DOHH2 (cell line): ENCODE measurements at regions not wholly inside any gene's neighbourhood (a gene's known extent, or its start where the extent isn't known, plus 50 kb on each side); places are given as distances from the start of the nearest gene placed in this dataset.

ENCODE experiments used
- H3F3A ChIP-seq: fragments of 200-600 bp; sonication (generic), shearing (Covaris generic); 2 replicates; pipeline ENCODE4 v1.6.0; 2016; ENCODE audit warnings: antibody characterized with exemption, mild to moderate bottlenecking; ENCODE audit not compliant: control insufficient read depth, insufficient read depth
- H3K27ac ChIP-seq: fragments of 200-600 bp; sonication (generic); 2 replicates; pipeline ENCODE4 v1.5.1; 2014; ENCODE audit warnings: low read depth, mild to moderate bottlenecking, low read length, moderate library complexity
- H3K27me3 ChIP-seq: fragments of 200-600 bp; sonication (generic); 2 replicates; pipeline ENCODE4 v1.6.1; 2014; ENCODE audit warnings: mild to moderate bottlenecking, low read length, mixed read lengths; ENCODE audit not compliant: control insufficient read depth
- H3K36me3 ChIP-seq: fragments of 200-600 bp; sonication (generic); 2 replicates; pipeline ENCODE4 v1.6.1; 2014; ENCODE audit warnings: mild to moderate bottlenecking, low read length, moderate library complexity, mixed read lengths; ENCODE audit not compliant: control insufficient read depth
- H3K4me1 ChIP-seq: fragments of 200-600 bp; sonication (generic); 2 replicates; pipeline ENCODE4 v1.6.1; 2014; ENCODE audit warnings: mild to moderate bottlenecking, low read length, mixed read lengths; ENCODE audit not compliant: control insufficient read depth
- H3K4me2 ChIP-seq: fragments of 200-600 bp; sonication (generic); 2 replicates; pipeline ENCODE4 v1.6.0; 2014; ENCODE audit warnings: mild to moderate bottlenecking, low read length, moderate library complexity
- H3K4me3 ChIP-seq: fragments of 200-600 bp; sonication (generic); 2 replicates; pipeline ENCODE4 v1.5.1; 2014; ENCODE audit warnings: mild to moderate bottlenecking, low read length, mixed read lengths
- H3K79me2 ChIP-seq: fragments of 200-600 bp; sonication (generic); 2 replicates; pipeline ENCODE4 v1.6.1; 2014; ENCODE audit warnings: mild to moderate bottlenecking, low read length, mixed read lengths; ENCODE audit not compliant: control insufficient read depth
- H3K9me2 ChIP-seq: fragments of 200-600 bp; sonication (generic); replicated peaks from 2 replicates; pipeline ENCODE4 v1.6.1; 2014; ENCODE audit warnings: mild to moderate bottlenecking, low read length, mixed read lengths; ENCODE audit not compliant: control insufficient read depth
- H3K9me3 ChIP-seq: fragments of 200-600 bp; sonication (generic); 2 replicates; pipeline ENCODE4 v1.6.1; 2014; ENCODE audit warnings: antibody characterized with exemption, low read length, mixed read lengths; ENCODE audit not compliant: control insufficient read depth, insufficient read depth
- H4K20me1 ChIP-seq: fragments of 200-600 bp; sonication (generic); 2 replicates; pipeline ENCODE4 v1.6.0; 2014; ENCODE audit warnings: low read depth, mild to moderate bottlenecking, antibody characterized with exemption, low read length, moderate library complexity; ENCODE audit not compliant: control insufficient read depth, insufficient read depth
- EZH2phosphoT487 ChIP-seq: fragments of 200-600 bp; sonication (generic); IDR thresholded peaks from 2 replicates; pipeline ENCODE4 v1.6.1; 2017; ENCODE audit warnings: borderline replicate concordance, mild to moderate bottlenecking, antibody characterized with exemption, low read length, moderate library complexity, mixed read lengths
- TF ChIP-seq, protein P1 (sequence below): fragments of 200-600 bp; sonication (generic); IDR thresholded peaks from one replicate; pipeline ENCODE4 v1.5.1; 2014; ENCODE audit warnings: antibody characterized with exemption, mild to moderate bottlenecking, low read depth, low read length; ENCODE audit not compliant: poor library complexity, severe bottlenecking

DNA sequence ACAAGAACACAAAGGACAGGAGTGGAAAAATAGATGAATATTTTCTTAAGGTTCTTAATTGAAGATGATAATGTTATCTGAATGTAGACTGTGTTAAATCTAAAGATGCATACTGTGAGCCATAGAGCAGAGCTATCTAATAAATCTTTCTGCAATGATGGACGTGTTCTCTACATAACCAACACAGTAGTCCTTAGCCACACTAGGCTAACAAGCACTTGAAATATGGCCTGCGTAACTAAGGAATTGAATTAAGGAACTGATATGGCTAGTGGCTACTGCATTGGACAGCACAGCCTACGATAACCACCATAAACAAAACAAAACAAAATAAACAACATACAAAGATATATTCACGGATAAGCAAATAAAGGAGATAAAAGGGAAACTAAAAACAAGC lies 181.3 kb downstream of the LYPLAL1 start:
- H3K36me3 ChIP-seq: no peaks in the 10 kb centered on the region
- H3K4me1 ChIP-seq: no peaks in the 10 kb centered on the region
- no peaks in the 10 kb centered on the region for H3K9me2 ChIP-seq
- H3K27me3 ChIP-seq: no peaks in the 10 kb centered on the region
- H4K20me1 ChIP-seq: no peaks in the 10 kb centered on the region
- no peak overlapping the region for H3K27ac ChIP-seq
- no peaks in the 10 kb centered on the region for H3K9me3 ChIP-seq
- no peaks in the 10 kb centered on the region for H3F3A ChIP-seq
- H3K4me2 ChIP-seq: no peak overlapping the region
- no peak overlapping the region for H3K4me3 ChIP-seq
- TF ChIP-seq EZH2phosphoT487: no peak
- TF ChIP-seq, protein P1, sequence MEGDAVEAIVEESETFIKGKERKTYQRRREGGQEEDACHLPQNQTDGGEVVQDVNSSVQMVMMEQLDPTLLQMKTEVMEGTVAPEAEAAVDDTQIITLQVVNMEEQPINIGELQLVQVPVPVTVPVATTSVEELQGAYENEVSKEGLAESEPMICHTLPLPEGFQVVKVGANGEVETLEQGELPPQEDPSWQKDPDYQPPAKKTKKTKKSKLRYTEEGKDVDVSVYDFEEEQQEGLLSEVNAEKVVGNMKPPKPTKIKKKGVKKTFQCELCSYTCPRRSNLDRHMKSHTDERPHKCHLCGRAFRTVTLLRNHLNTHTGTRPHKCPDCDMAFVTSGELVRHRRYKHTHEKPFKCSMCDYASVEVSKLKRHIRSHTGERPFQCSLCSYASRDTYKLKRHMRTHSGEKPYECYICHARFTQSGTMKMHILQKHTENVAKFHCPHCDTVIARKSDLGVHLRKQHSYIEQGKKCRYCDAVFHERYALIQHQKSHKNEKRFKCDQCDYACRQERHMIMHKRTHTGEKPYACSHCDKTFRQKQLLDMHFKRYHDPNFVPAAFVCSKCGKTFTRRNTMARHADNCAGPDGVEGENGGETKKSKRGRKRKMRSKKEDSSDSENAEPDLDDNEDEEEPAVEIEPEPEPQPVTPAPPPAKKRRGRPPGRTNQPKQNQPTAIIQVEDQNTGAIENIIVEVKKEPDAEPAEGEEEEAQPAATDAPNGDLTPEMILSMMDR: no peak
- no peaks in the 10 kb centered on the region for H3K79me2 ChIP-seq

DNA sequence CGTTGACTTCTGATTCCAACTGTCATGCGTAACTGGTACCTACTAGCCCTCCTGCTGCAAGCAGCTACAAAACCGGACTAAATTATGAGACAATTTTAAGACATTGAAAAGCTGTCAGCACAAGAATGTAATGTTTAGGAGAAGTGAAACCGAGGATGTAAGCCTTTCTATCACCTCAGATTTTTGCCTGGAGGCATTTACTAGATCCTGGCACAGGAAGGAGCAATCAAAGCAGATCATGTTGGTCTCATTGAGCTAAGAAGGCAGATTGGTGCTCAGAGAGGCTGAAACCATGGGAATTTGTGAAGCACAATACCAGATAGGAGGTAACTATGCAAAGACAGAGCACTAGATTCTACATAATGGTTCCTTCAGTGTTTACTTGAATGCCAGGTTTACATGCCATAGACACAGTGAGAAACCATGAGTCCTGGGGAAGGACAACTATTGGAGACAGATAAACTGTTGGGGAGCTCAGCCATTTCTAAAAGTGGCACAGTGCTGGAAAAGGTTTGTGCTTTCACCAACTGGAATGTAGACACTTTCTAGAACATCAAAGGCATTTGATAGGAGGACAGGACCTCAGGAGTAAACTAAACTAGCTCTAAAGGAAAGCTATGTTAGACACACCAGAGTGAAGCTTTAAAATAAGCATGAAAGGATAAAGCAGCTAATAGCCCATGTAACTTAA lies 179.4 kb downstream of the LYPLAL1 start:
- Histone ChIP-seq H3K79me2 (no peaks in the 10 kb centered on the region), H4K20me1 (no peaks in the 10 kb centered on the region), H3K9me3 (no peaks in the 10 kb centered on the region), H3K27me3 (no peaks in the 10 kb centered on the region), H3K9me2 (no peaks in the 10 kb centered on the region), H3K27ac (no peak overlapping the region), H3K4me1 (no peaks in the 10 kb centered on the region), H3F3A (no peaks in the 10 kb centered on the region), H3K36me3 (no peaks in the 10 kb centered on the region), H3K4me3 (no peak overlapping the region), H3K4me2 (no peak overlapping the region)
- TF ChIP-seq, protein P1: no peak
- TF ChIP-seq EZH2phosphoT487: no peak

DNA sequence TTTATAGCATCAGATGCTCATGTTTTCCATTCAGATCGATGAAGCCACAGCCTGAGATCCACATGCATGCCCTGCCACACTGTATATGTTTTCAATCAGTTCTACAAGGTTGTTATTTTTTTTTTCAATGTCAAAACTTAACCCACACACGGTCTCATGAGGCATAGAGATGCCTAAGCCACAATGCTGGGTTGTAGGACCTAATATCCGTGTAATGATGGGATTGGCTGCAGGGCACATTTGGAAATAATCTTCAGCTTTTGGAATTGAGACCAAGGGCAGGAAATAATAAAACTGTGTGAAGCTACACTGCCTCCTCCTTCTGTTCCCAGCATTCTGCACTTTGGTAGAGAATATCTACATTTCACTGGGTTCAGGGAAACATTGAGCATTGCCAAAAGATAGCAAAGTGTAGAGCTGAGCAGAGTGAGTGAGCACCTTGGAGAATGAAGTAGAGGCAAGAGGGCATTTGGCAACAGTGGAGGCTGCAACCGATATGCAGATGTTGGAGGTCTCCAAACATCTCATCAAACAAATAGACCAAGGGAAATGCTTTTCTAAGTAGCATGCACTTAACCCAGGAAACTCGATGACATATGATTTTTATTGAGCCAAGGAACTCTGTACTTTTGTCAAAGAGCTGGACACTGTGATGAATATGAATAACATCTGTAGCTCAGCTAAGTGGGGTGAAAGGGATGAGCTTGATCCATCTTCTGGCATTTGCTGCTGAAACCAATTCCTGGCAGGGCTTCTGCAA lies 176.7 kb downstream of the LYPLAL1 start:
- Histone ChIP-seq H3K9me2 (no peaks in the 10 kb centered on the region), H3K4me1 (no peaks in the 10 kb centered on the region), H3K27ac (no peak overlapping the region), H3K9me3 (no peaks in the 10 kb centered on the region), H3K79me2 (no peaks in the 10 kb centered on the region), H3K36me3 (no peaks in the 10 kb centered on the region), H3K4me3 (no peak overlapping the region), H3K4me2 (no peak overlapping the region), H3K27me3 (no peaks in the 10 kb centered on the region), H3F3A (no peaks in the 10 kb centered on the region), H4K20me1 (no peaks in the 10 kb centered on the region)
- no peak for TF ChIP-seq EZH2phosphoT487

DNA sequence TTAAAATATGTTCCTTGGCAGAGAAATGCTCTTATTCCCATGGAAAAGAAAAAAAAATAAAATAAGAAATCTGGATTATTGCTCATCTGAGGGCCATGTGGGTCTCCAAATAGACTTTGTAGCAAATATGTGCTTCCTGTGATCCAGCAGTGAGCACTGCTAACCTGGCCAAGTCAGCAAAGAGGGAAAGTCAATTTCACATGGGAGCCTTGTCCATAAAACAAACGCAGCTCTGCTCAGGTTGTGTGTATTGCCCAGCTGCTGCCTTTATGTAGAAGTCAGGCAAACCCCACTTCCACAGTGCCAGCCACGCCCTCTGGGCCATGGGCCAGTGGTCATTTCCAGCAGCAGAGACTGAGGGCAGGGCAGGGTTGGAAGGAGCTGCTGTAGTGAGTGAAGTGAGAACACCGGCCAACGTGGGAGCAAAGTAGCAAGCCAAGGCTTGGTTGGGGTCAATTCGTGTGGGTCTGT lies 174.3 kb downstream of the LYPLAL1 start:
- Histone ChIP-seq H3K27ac (no peak overlapping the region), H3K27me3 (no peaks in the 10 kb centered on the region), H3K4me2 (no peak overlapping the region), H3K79me2 (no peaks in the 10 kb centered on the region), H3K4me1 (no peaks in the 10 kb centered on the region), H3K36me3 (no peaks in the 10 kb centered on the region), H3K9me3 (no peaks in the 10 kb centered on the region), H3K9me2 (no peaks in the 10 kb centered on the region), H3F3A (no peaks in the 10 kb centered on the region), H4K20me1 (no peaks in the 10 kb centered on the region), H3K4me3 (no peak overlapping the region)
- TF ChIP-seq, protein P1: no peak
- no peak for TF ChIP-seq EZH2phosphoT487
